GM12878 (cell line): ENCODE measurements at regions not wholly inside any gene's neighbourhood (a gene's known extent, or its start where the extent isn't known, plus 50 kb on each side); places are given as distances from the start of the nearest gene placed in this dataset.

Experiments
- ATAC-seq: fragments of 200-7000 bp; cut with Tn5 transposase; 3 replicates; pipeline ENCODE4 v1.9.1; 2020; ENCODE audit warnings: mild to moderate bottlenecking, moderate library complexity
- BruUV-seq: library from RNA; stranded (reverse); fragments of 400-500 nt; replicated peaks from 2 replicates; lab custom pipeline; 2021; lab: Mats Ljungman, UMichigan
- CTCF ChIA-PET: fragments of 300-600 bp; sonication (Branson Sonifier 250); formaldehyde crosslinking; extraction: SDS; loops from one replicate; lab custom pipeline; 2021; ENCODE audit warnings: inconsistent platforms; lab: Yijun Ruan, JAX
- POLR2A ChIA-PET: fragments of 350-600 bp; formaldehyde crosslinking; extraction: SDS; loops from one replicate; lab custom pipeline; 2021; ENCODE audit warnings: inconsistent platforms; lab: Charles Lee
- RAD21 ChIA-PET: fragments of 300-600 bp; sonication (Branson Sonifier 250); formaldehyde crosslinking; loops from one replicate; lab custom pipeline; 2023; ENCODE audit warnings: antibody characterized with exemption; ENCODE audit not compliant: unreplicated experiment; lab: Charles Lee
- SMC1A ChIA-PET: fragments of 300-600 bp; sonication (Branson Sonifier 250); formaldehyde crosslinking; loops from one replicate; lab custom pipeline; 2023; ENCODE audit not compliant: unreplicated experiment, uncharacterized antibody; lab: Charles Lee
- DNase-seq: peaks from one replicate; pipeline ENCODE4 v3.0.0-alpha.2; 2011; ENCODE audit warnings: low read depth, low spot score
- FAIRE-seq: peaks from 3 replicates; lab custom pipeline; 2011; peaks lifted over from hg19 to GRCh38; lab: Jason Lieb, UNC
- H2AFZ ChIP-seq: 2 replicates; pipeline ENCODE4 v1.6.0; 2011; ENCODE audit warnings: low read depth, low read length, control low read depth; ENCODE audit not compliant: control insufficient read depth
- H3K27ac ChIP-seq: 2 replicates; pipeline ENCODE4 v1.5.1; 2011; ENCODE audit warnings: control low read depth; ENCODE audit not compliant: control insufficient read depth, insufficient read depth
- H3K27me3 ChIP-seq, 2 experiments: replicated peaks in 1 of 2; 2 replicates each; pipeline versions ENCODE4 v1.6.0 to v1.6.1; 2011; ENCODE audit warnings: low read length in 1 of 2; ENCODE audit not compliant: control insufficient read depth in 2 of 2, insufficient read depth in 2 of 2
- H3K36me3 ChIP-seq, 2 experiments: 2 replicates each; pipeline ENCODE4 v1.5.1; 2011; ENCODE audit warnings: low read length in 1 of 2; ENCODE audit not compliant: control insufficient read depth in 2 of 2, insufficient read depth in 2 of 2
- H3K4me1 ChIP-seq: 2 replicates; pipeline ENCODE4 v1.6.1; 2011; ENCODE audit warnings: mild to moderate bottlenecking, low read length, moderate library complexity, mixed read lengths; ENCODE audit not compliant: control insufficient read depth, insufficient read depth
- H3K4me2 ChIP-seq: 2 replicates; pipeline ENCODE4 v1.6.0; 2011; ENCODE audit warnings: control low read depth; ENCODE audit not compliant: control insufficient read depth, insufficient read depth
- H3K4me3 ChIP-seq: fragments of 200-600 bp; sonication (generic); 2 replicates; pipeline ENCODE4 v1.5.1; 2016
- H3K79me2 ChIP-seq: 2 replicates; pipeline ENCODE4 v1.6.0; 2011; ENCODE audit warnings: low read length; ENCODE audit not compliant: control insufficient read depth, insufficient read depth
- H3K9ac ChIP-seq: 2 replicates; pipeline ENCODE4 v1.8.0; 2011; ENCODE audit warnings: low read length, control low read depth, mixed read lengths; ENCODE audit not compliant: control insufficient read depth, insufficient read depth
- H3K9me3 ChIP-seq: replicated peaks from 3 replicates; pipeline ENCODE4 v1.5.1; 2011; ENCODE audit warnings: mild to moderate bottlenecking, low read length; ENCODE audit not compliant: control insufficient read depth, insufficient read depth
- H4K20me1 ChIP-seq: 2 replicates; pipeline ENCODE4 v1.6.0; 2011; ENCODE audit not compliant: control insufficient read depth, insufficient read depth
- MYB ChIP-seq: fragments of 150-350 bp; IDR thresholded peaks from 2 replicates; pipeline ENCODE4 v1.6.1; 2014; ENCODE audit warnings: mild to moderate bottlenecking, low read depth, low read length, borderline replicate concordance
- NKRF ChIP-seq: fragments of 450-650 bp; conservative IDR thresholded peaks from 2 replicates; pipeline ENCODE4 v1.6.1; 2017; ENCODE audit warnings: mild to moderate bottlenecking, moderate library complexity
- POLR2AphosphoS5 ChIP-seq: IDR thresholded peaks from 2 replicates; pipeline ENCODE4 v1.6.1; 2011; ENCODE audit warnings: mild to moderate bottlenecking, low read length, inconsistent platforms
- SMAD5 ChIP-seq: IDR thresholded peaks from 2 replicates; pipeline ENCODE4 v1.6.1; 2016; ENCODE audit warnings: antibody characterized with exemption, low read depth
- YBX1 ChIP-seq: fragments of 450-650 bp; IDR thresholded peaks from 2 replicates; pipeline ENCODE4 v1.6.1; 2016; ENCODE audit warnings: antibody characterized with exemption
- ZBTB11 ChIP-seq: fragments of 450-650 bp; formaldehyde crosslinking; IDR thresholded peaks from 2 replicates; pipeline ENCODE4 v1.5.0; 2022; ENCODE audit warnings: mild to moderate bottlenecking, missing genetic modification characterization
- ZNF384 ChIP-seq: IDR thresholded peaks from 2 replicates; pipeline ENCODE4 v1.6.1; 2012; ENCODE audit warnings: low read depth, mild to moderate bottlenecking, low read length, improper control_type of control experiment, borderline replicate concordance
- WGBS: methylation state at CpG from one replicate; pipeline ENCODE4 v1.1.6; 2016; ENCODE audit warnings: low lambda C conversion rate; ENCODE audit not compliant: insufficient replicate concordance, insufficient coverage; ENCODE audit errors: missing lambda C conversion rate; 5-methylcytosine and 5-hydroxymethylcytosine counted together
- in situ Hi-C: fragments of 300-500 bp; cut with MboI; formaldehyde crosslinking; loops from 9 replicates; pipeline ENCODE4 v1.14.3; 2018; ENCODE audit warnings: mixed read lengths
- intact Hi-C: fragments of 100-400 bp; cut with micrococcal nuclease; formaldehyde crosslinking; loops from one replicate; pipeline ENCODE4 v1.14.2; 2022; ENCODE audit not compliant: unreplicated experiment
- TF ChIP-seq, protein P1 (sequence below): IDR thresholded peaks from 2 replicates; pipeline ENCODE4 v1.6.1; 2011; ENCODE audit warnings: mild to moderate bottlenecking, low read depth, low read length, moderate library complexity; ENCODE audit not compliant: insufficient replicate concordance

DNA sequence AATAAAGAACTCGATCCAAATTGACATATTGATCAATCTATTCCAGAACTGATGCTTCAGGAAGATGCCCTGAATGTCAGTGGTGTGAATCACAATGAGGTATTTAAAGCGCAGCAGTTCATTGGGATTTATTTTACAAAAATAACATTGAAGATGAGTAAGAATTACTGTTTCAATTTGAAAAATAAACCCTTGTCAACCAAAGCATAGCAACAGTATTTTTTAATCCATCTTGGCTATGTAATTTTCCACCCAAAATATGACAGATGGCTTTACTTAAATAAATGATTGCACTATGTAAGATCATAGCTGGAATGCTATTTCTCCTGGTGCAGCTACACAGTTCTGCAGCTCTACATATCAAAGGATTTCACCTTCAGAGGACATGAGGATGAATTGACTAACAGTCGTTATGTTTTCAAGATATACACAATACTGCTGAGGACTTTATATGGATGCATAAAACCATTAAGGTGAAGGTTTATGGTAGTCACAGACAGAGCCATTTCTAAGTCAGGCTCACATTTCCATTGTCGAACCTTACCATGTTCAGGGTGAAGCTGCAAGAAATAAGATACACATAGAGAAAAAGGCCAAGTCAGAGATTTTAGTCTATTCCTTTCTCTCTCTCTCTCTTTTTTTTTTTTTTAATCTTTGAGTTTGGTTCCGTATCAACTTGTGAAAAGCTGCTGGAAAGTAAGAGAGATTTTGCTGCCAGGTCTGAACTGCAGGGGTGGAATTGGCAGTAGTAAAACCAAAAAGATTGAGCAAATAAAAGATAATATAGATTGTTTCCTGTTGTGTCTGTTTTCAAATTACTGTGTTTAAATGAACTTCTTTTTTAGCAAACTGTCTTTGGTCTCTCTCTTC, 398.0 kb upstream of the CDH20 start:
- Histone ChIP-seq H3K79me2 (no peaks in the 10 kb centered on the region), H3K36me3 (no peaks in the 10 kb centered on the region), H3K4me1 (no peaks in the 10 kb centered on the region), H3K9ac (no peak overlapping the region), H3K9me3 (no peaks in the 10 kb centered on the region), H3K27me3 (no peaks in the 10 kb centered on the region), H3K4me2 (no peak overlapping the region), H2AFZ (no peak overlapping the region), H4K20me1 (no peaks in the 10 kb centered on the region), H3K4me3 (no peak overlapping the region), H3K27ac (no peak overlapping the region)
- in situ Hi-C loops: no loop called here
- intact Hi-C loops: no loop called here
- DNase-seq (no peak), ATAC-seq (no peak), FAIRE-seq (no peak)
- ChIA-PET POLR2A (no interaction called here), RAD21 (no interaction called here), CTCF (no interaction called here), SMC1A (interaction anchor here (0.5 kb wide), 1 partner anchor 293 kb away, joined by 3 read pairs; no protein-coding TSS in a partner anchor)
- 28% methylated on average over 4 of the region's 5 CpGs for WGBS
- TF ChIP-seq ZNF384 (no peak), NKRF (no peak), POLR2AphosphoS5 (no peak), SMAD5 (no peak), MYB (no peak), ZBTB11 (no peak), YBX1 (no peak)
- TF ChIP-seq, protein P1, sequence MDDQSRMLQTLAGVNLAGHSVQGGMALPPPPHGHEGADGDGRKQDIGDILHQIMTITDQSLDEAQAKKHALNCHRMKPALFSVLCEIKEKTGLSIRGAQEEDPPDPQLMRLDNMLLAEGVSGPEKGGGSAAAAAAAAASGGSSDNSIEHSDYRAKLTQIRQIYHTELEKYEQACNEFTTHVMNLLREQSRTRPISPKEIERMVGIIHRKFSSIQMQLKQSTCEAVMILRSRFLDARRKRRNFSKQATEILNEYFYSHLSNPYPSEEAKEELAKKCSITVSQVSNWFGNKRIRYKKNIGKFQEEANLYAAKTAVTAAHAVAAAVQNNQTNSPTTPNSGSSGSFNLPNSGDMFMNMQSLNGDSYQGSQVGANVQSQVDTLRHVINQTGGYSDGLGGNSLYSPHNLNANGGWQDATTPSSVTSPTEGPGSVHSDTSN: no peak
- BruUV-seq: no TSS peak
